Vagina (tissue), 2 donors: ENCODE measurements at regions not wholly inside any gene's neighbourhood (a gene's known extent, or its start where the extent isn't known, plus 50 kb on each side); places are given as distances from the start of the nearest gene placed in this dataset.

ENCODE experiments used
- DNase-seq, 2 donors: peaks; one replicate each; pipeline ENCODE4 v3.0.0-alpha.2; 2017; ENCODE audit errors: extremely low spot score in 2 of 2
- H3K27ac ChIP-seq: fragments of 200-600 bp; sonication (generic); one replicate; pipeline ENCODE4 v1.5.1; 2019
- H3K27me3 ChIP-seq: fragments of 200-600 bp; sonication (generic); one replicate; pipeline ENCODE4 v1.5.1; 2019
- H3K36me3 ChIP-seq, 2 donors: fragments of 200-600 bp; sonication (generic); one replicate each; pipeline ENCODE4 v1.5.1; 2017 to 2019
- H3K4me1 ChIP-seq: fragments of 200-600 bp; sonication (generic); one replicate; pipeline ENCODE4 v1.5.1; 2019
- H3K4me3 ChIP-seq, 2 donors: fragments of 200-600 bp; sonication (generic); 1 replicate in 1 of 2; 2 replicates in 1 of 2; pipeline ENCODE4 v1.5.1; 2016 to 2019
- H3K9me3 ChIP-seq: fragments of 200-600 bp; sonication (generic); one replicate; pipeline ENCODE4 v1.5.1; 2019
- CTCF ChIP-seq, 3 experiments: fragments of 450-650 bp in 2 of 3; fragments of 200-600 bp in 1 of 3; sonication (generic) in 1 of 3; IDR thresholded peaks; one replicate each; pipeline ENCODE4 v1.5.1; 2017 to 2019; ENCODE audit warnings: antibody characterized with exemption in 3 of 3, mild to moderate bottlenecking in 2 of 3, moderate library complexity in 2 of 3
- POLR2A ChIP-seq, 2 donors: fragments of 450-650 bp; IDR thresholded peaks; one replicate each; pipeline ENCODE4 v1.6.1; 2017; ENCODE audit warnings: antibody characterized with exemption in 2 of 2, mild to moderate bottlenecking in 2 of 2, moderate library complexity in 2 of 2
- POLR2AphosphoS5 ChIP-seq, 2 donors: sonication (generic); formaldehyde crosslinking; IDR thresholded peaks; one replicate each; pipeline ENCODE4 v1.9.0; 2017; ENCODE audit warnings: antibody characterized with exemption in 2 of 2, mild to moderate bottlenecking in 2 of 2, low read depth in 1 of 2; ENCODE audit not compliant: insufficient read depth in 1 of 2
- intact Hi-C: fragments of 100-400 bp; cut with DNase I; formaldehyde crosslinking; loops from one replicate; pipeline ENCODE4 v1.15.1; 2023

- Histone ChIP-seq H3K4me1 (peaks cover 9% of the 10 kb centered on the region), H3K4me3 (no peak overlapping the region), H3K36me3 (no peaks in the 10 kb centered on the region), H3K27ac (no peak overlapping the region), H3K27me3 (no peaks in the 10 kb centered on the region), H3K9me3 (no peaks in the 10 kb centered on the region)
- no peak for DNase-seq
- intact Hi-C loops: no loop called here
- TF ChIP-seq CTCF (IDR thresholded peaks at IDR 0.05): no peak
- no peak for TF ChIP-seq POLR2AphosphoS5 (IDR thresholded peaks at IDR 0.05; ENCODE audit: insufficient read depth in 1 of 2, low read depth in 1 of 2)
- TF ChIP-seq POLR2A (IDR thresholded peaks at IDR 0.05): no peak
These were observed 342.2 kb upstream of the NT5E start for GRCh38 chr6:85107701-85108100.

- Histone ChIP-seq H3K36me3 (no peaks in the 10 kb centered on the region), H3K4me3 (no peak overlapping the region), H3K4me1 (no peaks in the 10 kb centered on the region), H3K27me3 (no peaks in the 10 kb centered on the region), H3K9me3 (no peaks in the 10 kb centered on the region), H3K27ac (no peak overlapping the region)
- intact Hi-C loops: no loop called here
- TF ChIP-seq POLR2A (IDR thresholded peaks at IDR 0.05): no peak
- no peak for TF ChIP-seq CTCF (IDR thresholded peaks at IDR 0.05)
- TF ChIP-seq POLR2AphosphoS5 (IDR thresholded peaks at IDR 0.05; ENCODE audit: insufficient read depth in 1 of 2, low read depth in 1 of 2): no peak
- DNase-seq: no peak
These were observed 332.6 kb upstream of the TBX18 start for GRCh38 chr6:85096976-85097375.

- no peak for DNase-seq
- Histone ChIP-seq H3K9me3 (no peaks in the 10 kb centered on the region), H3K27ac (no peak overlapping the region), H3K36me3 (no peaks in the 10 kb centered on the region), H3K4me3 (no peak overlapping the region), H3K4me1 (no peaks in the 10 kb centered on the region), H3K27me3 (no peaks in the 10 kb centered on the region)
- intact Hi-C loops: no loop called here
- no peak for TF ChIP-seq POLR2A (IDR thresholded peaks at IDR 0.05)
- no peak for TF ChIP-seq CTCF (IDR thresholded peaks at IDR 0.05)
- no peak for TF ChIP-seq POLR2AphosphoS5 (IDR thresholded peaks at IDR 0.05; ENCODE audit: insufficient read depth in 1 of 2, low read depth in 1 of 2)
These were observed 327.8 kb upstream of the TBX18 start for GRCh38 chr6:85092226-85092625.

- Histone ChIP-seq H3K9me3 (no peaks in the 10 kb centered on the region), H3K36me3 (no peaks in the 10 kb centered on the region), H3K27me3 (no peaks in the 10 kb centered on the region), H3K4me3 (no peak overlapping the region), H3K27ac (no peak overlapping the region), H3K4me1 (no peaks in the 10 kb centered on the region)
- DNase-seq: no peak
- intact Hi-C loops: no loop called here
- TF ChIP-seq CTCF (IDR thresholded peaks at IDR 0.05): no peak
- no peak for TF ChIP-seq POLR2AphosphoS5 (IDR thresholded peaks at IDR 0.05; ENCODE audit: insufficient read depth in 1 of 2, low read depth in 1 of 2)
- no peak for TF ChIP-seq POLR2A (IDR thresholded peaks at IDR 0.05)
These were observed 324.9 kb upstream of the TBX18 start for GRCh38 chr6:85089255-85089654.

GRCh38 chr6:85085875-85086274, 321.5 kb upstream of the TBX18 start:
- H3K27ac ChIP-seq: no peak overlapping the region
- intact Hi-C loops: no loop called here
- TF ChIP-seq POLR2A (IDR thresholded peaks at IDR 0.05): no peak
- no peak for TF ChIP-seq POLR2AphosphoS5 (IDR thresholded peaks at IDR 0.05; ENCODE audit: insufficient read depth in 1 of 2, low read depth in 1 of 2)
- TF ChIP-seq CTCF (IDR thresholded peaks at IDR 0.05): no peak
- no peaks in the 10 kb centered on the region for H3K9me3 ChIP-seq
- no peaks in the 10 kb centered on the region for H3K36me3 ChIP-seq
- no peak for DNase-seq
- H3K4me3 ChIP-seq: no peak overlapping the region
- no peaks in the 10 kb centered on the region for H3K27me3 ChIP-seq
- H3K4me1 ChIP-seq: no peaks in the 10 kb centered on the region
